GM19463 (cell line): ENCODE measurements at regions not wholly inside any gene's neighbourhood (a gene's known extent, or its start where the extent isn't known, plus 50 kb on each side); places are given as distances from the start of the nearest gene placed in this dataset.
"Not testable (repeated sequence)": the region's sequence is repeated elsewhere in the genome, so short reads cannot be mapped to it uniquely, and the experiment has no call there.

Source experiments
- ATAC-seq: cut with Tn5 transposase; IDR thresholded peaks from one replicate; pipeline ENCODE4 v1.9.1; 2021; ENCODE audit warnings: mild to moderate bottlenecking, moderate library complexity; ENCODE audit not compliant: unreplicated experiment

GRCh38 chr21:28160378-28160777 is 832.3 kb downstream of the LTN1 start:
- ATAC-seq = no peak

- no peak for ATAC-seq
These were observed 833.3 kb downstream of the LTN1 start for GRCh38 chr21:28159396-28159795.

- no peak for ATAC-seq
These were observed 836.1 kb downstream of the LTN1 start for GRCh38 chr21:28156590-28156989.

- no peak for ATAC-seq
These were observed 838.6 kb downstream of the LTN1 start for GRCh38 chr21:28154121-28154520.

- ATAC-seq = no peak
These were observed 839.9 kb downstream of the LTN1 start for GRCh38 chr21:28152732-28153131.

- ATAC-seq = no peak
These were observed 840.9 kb downstream of the LTN1 start for GRCh38 chr21:28151758-28152157.

- no peak for ATAC-seq
These were observed 841.9 kb downstream of the LTN1 start for GRCh38 chr21:28150778-28151177.

GRCh38 chr21:28148400-28149064 is 844.1 kb downstream of the LTN1 start:
- ATAC-seq = no peak

GRCh38 chr21:28144653-28145052 is 848.0 kb downstream of the LTN1 start:
- ATAC-seq = no peak

- ATAC-seq = no peak
These were observed 848.6 kb downstream of the LTN1 start for GRCh38 chr21:28144089-28144488.

GRCh38 chr21:28142697-28143096 is 850.0 kb downstream of the LTN1 start:
- no peak for ATAC-seq

- no peak for ATAC-seq
These were observed 854.4 kb downstream of the LTN1 start for GRCh38 chr21:28138272-28138671.

GRCh38 chr21:28136656-28137255 is 855.9 kb downstream of the LTN1 start:
- ATAC-seq = no peak

- ATAC-seq = no peak
These were observed 857.0 kb downstream of the LTN1 start for GRCh38 chr21:28135646-28136045.

- ATAC-seq = no peak
These were observed 859.6 kb downstream of the LTN1 start for GRCh38 chr21:28133116-28133515.

- ATAC-seq = no peak
These were observed 860.0 kb downstream of the LTN1 start for GRCh38 chr21:28132713-28133112.

GRCh38 chr21:28127175-28127785 is 865.4 kb downstream of the LTN1 start:
- no peak for ATAC-seq

GRCh38 chr21:28126521-28127174 is 866.0 kb downstream of the LTN1 start:
- no peak for ATAC-seq

GRCh38 chr21:28124541-28124940 is 868.1 kb downstream of the LTN1 start:
- no peak for ATAC-seq

- no peak for ATAC-seq
These were observed 874.1 kb downstream of the LTN1 start for GRCh38 chr21:28118570-28118969.

GRCh38 chr21:28114986-28115385 is 877.7 kb downstream of the LTN1 start:
- ATAC-seq = not testable (repeated sequence)

- no peak for ATAC-seq
These were observed 879.0 kb downstream of the LTN1 start for GRCh38 chr21:28113718-28114117.
